Mesothelial cell of epicardium (in vitro differentiated cells): ENCODE measurements at regions not wholly inside any gene's neighbourhood (a gene's known extent, or its start where the extent isn't known, plus 50 kb on each side); places are given as distances from the start of the nearest gene placed in this dataset.

Experiments
- DNase-seq, 2 experiments: peaks; one replicate each; pipeline ENCODE4 v3.0.0; 2021; ENCODE audit warnings: low spot score in 2 of 2; ENCODE audit not compliant: unreplicated experiment in 2 of 2
- H3K27ac Mint-ChIP-seq: 2 replicates; pipeline ENCODE4 v1.8.0; 2021; ENCODE audit warnings: mixed read lengths
- H3K27me3 Mint-ChIP-seq: 2 replicates; pipeline ENCODE4 v1.8.0; 2021; ENCODE audit warnings: low read depth, mixed read lengths
- H3K36me3 Mint-ChIP-seq: 2 replicates; pipeline ENCODE4 v1.8.0; 2021; ENCODE audit warnings: mixed read lengths
- H3K4me1 Mint-ChIP-seq: 2 replicates; pipeline ENCODE4 v1.8.0; 2021; ENCODE audit warnings: mixed read lengths
- H3K4me3 Mint-ChIP-seq: 2 replicates; pipeline ENCODE4 v1.8.0; 2021; ENCODE audit warnings: mild to moderate bottlenecking, moderate library complexity, mixed read lengths
- H3K9me3 Mint-ChIP-seq: 2 replicates; pipeline ENCODE4 v1.8.0; 2021; ENCODE audit warnings: mixed read lengths
- CTCF ChIP-seq: fragments of 200-600 bp; sonication (generic); IDR thresholded peaks from one replicate; pipeline ENCODE4 v1.5.0; 2021; ENCODE audit warnings: antibody characterized with exemption; ENCODE audit not compliant: unreplicated experiment

GRCh38 chr12:107544937-107545336, 140.7 kb upstream of the PWP1 start:
- H3K9me3 Mint-ChIP-seq: peaks cover 6% of the 10 kb centered on the region
- TF ChIP-seq CTCF: no peak

GRCh38 chr12:107545737-107546353, 139.8 kb upstream of the PWP1 start:
- Mint-ChIP-seq H3K36me3 (no peaks in the 10 kb centered on the region), H3K4me1 (no peaks in the 10 kb centered on the region), H3K27ac (no peak overlapping the region), H3K4me3 (no peak overlapping the region), H3K27me3 (peaks cover 20% of the 10 kb centered on the region), H3K9me3 (peaks cover 6% of the 10 kb centered on the region)
- TF ChIP-seq CTCF: no peak
- no peak for DNase-seq

More at GRCh38 chr12:107544937-107545336, 140.7 kb upstream of the PWP1 start:
- Mint-ChIP-seq H3K27ac (no peak overlapping the region), H3K27me3 (peaks cover 20% of the 10 kb centered on the region), H3K36me3 (no peaks in the 10 kb centered on the region), H3K4me1 (no peaks in the 10 kb centered on the region), H3K4me3 (no peak overlapping the region)
- DNase-seq: no peak

- no peaks in the 10 kb centered on the region for H3K4me1 Mint-ChIP-seq
- peaks cover 6% of the 10 kb centered on the region for H3K9me3 Mint-ChIP-seq
- no peak overlapping the region for H3K27ac Mint-ChIP-seq
- no peak overlapping the region for H3K4me3 Mint-ChIP-seq
- TF ChIP-seq CTCF: no peak
- no peaks in the 10 kb centered on the region for H3K36me3 Mint-ChIP-seq
- no peak for DNase-seq
- peaks cover 22% of the 10 kb centered on the region for H3K27me3 Mint-ChIP-seq
Observed at GRCh38 chr12:107547389-107547788, 138.2 kb upstream of the PWP1 start.

GRCh38 chr12:107549651-107550480, 135.7 kb upstream of the PWP1 start:
- Mint-ChIP-seq H3K9me3 (peaks cover 6% of the 10 kb centered on the region), H3K36me3 (no peaks in the 10 kb centered on the region), H3K27ac (no peak overlapping the region), H3K27me3 (peaks cover 25% of the 10 kb centered on the region), H3K4me3 (no peak overlapping the region), H3K4me1 (no peaks in the 10 kb centered on the region)
- DNase-seq: no peak
- no peak for TF ChIP-seq CTCF

- Mint-ChIP-seq H3K4me3 (no peak overlapping the region), H3K36me3 (no peaks in the 10 kb centered on the region), H3K9me3 (peaks cover 6% of the 10 kb centered on the region), H3K4me1 (no peaks in the 10 kb centered on the region), H3K27ac (no peak overlapping the region), H3K27me3 (peaks cover 13% of the 10 kb centered on the region)
- no peak for TF ChIP-seq CTCF
- DNase-seq: no peak
Observed at GRCh38 chr12:107551434-107551833, 134.2 kb upstream of the PWP1 start.
